NCI-H526 (cell line): ENCODE measurements at regions not wholly inside any gene's neighbourhood (a gene's known extent, or its start where the extent isn't known, plus 50 kb on each side); places are given as distances from the start of the nearest gene placed in this dataset.

ENCODE experiments used
- DNase-seq, 2 experiments: peaks; one replicate each; lab custom pipeline; 2025; lab: John Stamatoyannopoulos, UW

DNA sequence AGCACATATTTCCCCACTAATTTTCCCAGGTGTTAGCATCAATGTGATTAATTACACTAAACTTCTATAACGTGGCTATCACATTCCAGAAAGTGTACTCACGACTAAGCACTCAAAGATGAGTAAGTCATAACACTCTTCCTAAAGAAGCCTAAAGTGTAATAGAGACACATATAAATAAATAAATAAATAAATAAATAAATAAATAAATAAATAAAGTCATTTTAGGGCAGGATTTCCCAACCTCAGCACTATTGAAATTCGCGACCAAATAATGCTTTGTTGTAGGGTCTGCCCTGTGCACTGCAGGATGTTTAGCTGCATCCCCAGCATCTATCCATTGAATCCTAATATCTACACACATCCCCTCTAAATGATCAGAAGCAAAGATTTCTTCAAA is 390.9 kb downstream of the CDH7 start:
- DNase-seq, result no peak

- DNase-seq, result no peak
These were observed 387.8 kb downstream of the CDH7 start for GRCh38 chr18:66138642-66139041.

DNA sequence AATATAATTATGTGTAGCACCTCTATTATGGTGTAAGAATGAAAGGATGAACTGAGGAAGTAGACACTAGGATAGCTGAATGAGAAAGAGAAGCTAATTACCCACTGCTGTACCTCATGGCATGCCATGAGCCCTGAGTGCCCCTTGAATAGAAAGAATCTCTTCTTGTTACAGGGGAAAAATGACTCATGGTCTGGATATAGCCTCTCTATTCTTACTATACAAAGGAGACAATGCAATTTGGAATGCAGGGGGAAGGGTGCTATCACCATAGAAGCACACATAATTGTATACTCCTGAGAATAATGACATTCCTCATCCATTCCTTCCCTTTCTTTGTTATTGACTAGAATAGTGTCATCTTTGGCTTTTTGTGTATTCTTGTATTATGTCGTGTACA is 385.2 kb downstream of the CDH7 start:
- no peak for DNase-seq

GRCh38 chr18:66129248-66129647 is 378.4 kb downstream of the CDH7 start:
- no peak for DNase-seq

GRCh38 chr18:66126266-66126665 is 375.5 kb downstream of the CDH7 start:
- DNase-seq, result no peak

- no peak for DNase-seq
These were observed 373.6 kb downstream of the CDH7 start for GRCh38 chr18:66124394-66124793.

- no peak for DNase-seq
These were observed 368.5 kb downstream of the CDH7 start for GRCh38 chr18:66119347-66119746.

DNA sequence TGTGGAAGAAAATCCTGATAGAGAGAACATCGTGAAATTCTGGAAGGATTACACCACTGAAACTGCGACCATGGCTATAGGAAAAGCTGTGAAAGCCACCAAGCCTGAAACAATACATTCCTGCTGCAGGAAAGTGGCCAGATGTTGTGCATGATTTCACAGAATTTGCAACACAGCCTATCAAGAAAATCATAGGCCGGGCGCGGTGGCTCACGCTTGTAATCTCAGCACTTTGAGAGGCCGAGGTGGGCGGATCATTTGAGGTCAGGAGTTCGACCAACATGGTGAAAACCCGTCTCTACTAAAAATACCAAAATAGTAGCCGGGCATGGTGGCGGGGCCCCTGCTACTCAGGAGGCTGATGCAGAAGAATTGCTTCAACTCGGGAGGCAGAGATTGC is 360.2 kb downstream of the CDH7 start:
- no peak for DNase-seq

- DNase-seq, result no peak
These were observed 359.8 kb downstream of the CDH7 start for GRCh38 chr18:66110607-66111006.

- DNase-seq, result no peak
These were observed 359.2 kb downstream of the CDH7 start for GRCh38 chr18:66109981-66110380.

DNA sequence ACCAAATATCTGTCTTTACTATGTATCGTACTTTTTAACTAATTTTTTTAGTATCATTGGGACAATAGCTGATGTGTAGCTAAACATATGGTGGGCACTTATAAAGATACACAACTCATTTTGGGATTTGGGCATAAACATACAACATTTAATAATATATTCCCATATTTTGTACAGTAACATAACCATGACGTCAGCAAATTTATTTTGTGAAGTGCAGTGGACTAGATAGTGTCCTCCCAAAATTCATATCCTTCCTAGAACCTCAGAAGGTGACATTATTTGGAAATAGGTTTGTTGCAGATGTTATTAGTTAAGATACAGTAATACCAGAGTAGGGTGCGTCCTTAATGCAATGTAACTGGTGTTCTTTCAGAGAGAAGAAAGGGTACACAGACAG is 356.7 kb downstream of the CDH7 start:
- no peak for DNase-seq

GRCh38 chr18:66105016-66105415 is 354.2 kb downstream of the CDH7 start:
- no peak for DNase-seq

DNA sequence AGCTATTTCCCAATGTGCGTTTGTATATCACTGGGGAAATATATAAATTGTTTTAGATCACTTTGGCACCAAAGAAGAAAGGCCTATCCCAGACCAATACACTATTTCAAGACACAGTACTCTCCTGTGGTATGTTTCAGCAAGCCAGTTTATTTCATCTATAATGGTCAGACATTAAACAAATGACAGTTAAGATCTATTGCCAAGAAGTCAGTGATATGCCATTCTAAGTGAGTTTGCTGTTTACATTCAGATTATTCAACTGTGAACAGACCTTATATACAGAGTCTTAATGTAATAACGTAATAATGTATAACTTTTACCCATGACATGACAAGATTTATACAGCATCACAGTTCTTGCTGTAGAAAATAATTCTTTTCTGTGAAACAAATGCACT is 352.7 kb downstream of the CDH7 start:
- no peak for DNase-seq

DNA sequence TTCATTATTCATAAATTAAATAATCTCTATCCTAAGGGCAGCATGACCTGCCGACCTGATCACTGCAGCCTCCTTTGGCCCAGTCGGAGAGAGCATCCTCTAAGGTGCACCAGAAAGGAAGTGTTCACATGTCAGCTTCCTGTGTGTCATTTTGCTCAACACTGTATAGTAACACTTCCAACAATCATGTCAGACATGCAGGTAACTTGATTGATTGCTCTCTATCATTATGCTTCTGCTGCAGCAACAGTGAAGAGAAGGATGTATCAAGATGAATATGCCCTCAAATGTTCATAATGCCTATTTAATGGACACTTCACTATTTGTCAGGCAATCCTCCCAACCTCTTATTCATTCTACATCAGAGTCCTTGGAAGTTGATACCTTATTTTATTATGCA is 332.3 kb downstream of the CDH7 start:
- DNase-seq, result no peak

DNA sequence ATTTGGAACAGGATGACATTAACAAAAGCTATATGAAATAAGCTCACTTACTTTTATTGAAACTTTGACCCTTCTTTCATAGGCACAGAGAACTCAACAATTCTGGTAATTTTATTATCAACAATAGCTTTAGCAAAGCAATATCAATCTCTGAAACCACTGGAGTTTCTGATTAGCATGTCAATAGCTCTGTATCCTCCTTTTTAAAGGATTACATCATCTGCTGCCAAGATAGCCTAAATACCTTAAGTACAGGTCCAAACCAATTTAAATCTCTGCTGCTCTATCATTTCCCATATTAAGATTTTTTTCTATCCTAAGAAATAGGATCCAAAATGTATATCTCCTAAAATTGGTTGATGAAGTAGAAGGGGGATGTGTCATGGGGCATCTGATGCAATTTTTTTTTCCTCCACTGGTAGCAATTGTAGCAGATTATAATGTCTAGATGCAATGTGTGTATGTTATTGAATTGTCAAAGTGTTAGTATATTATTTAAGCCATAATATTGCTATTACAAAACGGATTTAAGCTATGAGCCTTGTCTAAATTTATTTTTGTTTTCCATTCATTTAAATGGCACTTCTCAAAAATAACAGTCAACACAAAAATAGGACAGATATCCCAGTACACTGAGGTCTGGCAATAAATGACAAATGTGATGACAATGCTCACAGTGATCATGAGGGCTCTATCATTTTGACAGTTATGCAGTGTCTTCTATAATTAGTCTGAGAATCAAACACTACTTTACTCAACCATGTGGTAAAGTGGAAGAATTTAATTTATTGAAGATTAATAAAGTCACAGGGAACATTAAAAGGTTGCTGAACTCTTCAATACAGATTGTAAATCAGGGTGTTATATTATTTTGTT is 328.4 kb downstream of the CDH7 start:
- no peak for DNase-seq

DNA sequence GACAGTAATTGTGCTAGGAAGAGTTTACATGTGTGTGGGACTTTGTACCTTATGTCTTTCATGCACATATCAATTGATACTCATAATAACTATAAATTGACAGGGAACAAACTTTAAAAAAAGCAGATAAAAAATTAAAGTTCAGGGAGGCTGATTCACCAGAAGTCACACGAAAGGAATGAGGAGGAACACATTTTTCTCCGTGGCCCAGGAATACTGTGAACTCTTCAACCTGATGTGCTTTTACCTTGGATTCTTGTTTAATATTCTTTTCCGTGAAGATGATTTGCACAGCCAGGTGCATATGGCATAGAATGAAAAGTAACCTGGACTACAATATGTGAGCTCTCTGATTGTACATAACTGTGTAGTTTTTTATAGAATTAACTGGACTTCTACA is 326.3 kb downstream of the CDH7 start:
- DNase-seq, result no peak

DNA sequence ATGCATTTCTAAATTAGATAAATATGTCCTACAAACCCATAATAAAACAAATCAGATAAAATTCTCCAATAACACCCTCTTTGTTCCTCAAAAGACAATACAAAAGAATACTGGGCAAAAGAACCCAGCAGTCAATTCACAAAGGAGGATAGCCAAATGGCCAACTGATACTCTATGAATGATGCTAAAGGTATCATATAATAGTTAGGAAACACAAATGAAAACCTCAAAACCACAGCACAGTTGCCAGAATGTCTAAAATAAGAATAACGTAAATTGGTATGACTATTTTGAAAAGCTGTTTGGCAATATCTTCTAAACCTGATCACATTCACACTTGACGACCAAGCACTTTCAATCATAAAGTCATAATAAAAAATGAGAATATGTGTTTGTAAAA is 315.4 kb downstream of the CDH7 start:
- no peak for DNase-seq

DNA sequence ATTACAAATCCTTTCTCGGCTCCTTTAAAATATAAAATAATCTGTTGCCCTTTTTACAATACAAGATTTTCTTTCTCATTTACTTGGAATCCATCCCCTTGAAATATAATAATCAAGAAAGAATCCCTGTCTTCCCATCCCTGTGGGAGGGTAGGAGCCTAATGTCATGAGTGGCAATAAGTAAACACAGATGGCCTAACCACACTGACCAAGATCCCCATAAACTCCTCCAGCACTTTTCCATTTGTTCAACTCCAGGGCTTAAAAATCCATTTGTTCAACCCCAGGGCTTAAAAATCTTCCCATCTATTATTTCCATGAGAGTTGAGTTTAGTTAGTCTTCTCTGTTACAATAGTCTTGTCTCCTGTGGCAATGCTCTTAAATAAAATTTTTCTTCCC is 297.6 kb downstream of the CDH7 start:
- no peak for DNase-seq

DNA sequence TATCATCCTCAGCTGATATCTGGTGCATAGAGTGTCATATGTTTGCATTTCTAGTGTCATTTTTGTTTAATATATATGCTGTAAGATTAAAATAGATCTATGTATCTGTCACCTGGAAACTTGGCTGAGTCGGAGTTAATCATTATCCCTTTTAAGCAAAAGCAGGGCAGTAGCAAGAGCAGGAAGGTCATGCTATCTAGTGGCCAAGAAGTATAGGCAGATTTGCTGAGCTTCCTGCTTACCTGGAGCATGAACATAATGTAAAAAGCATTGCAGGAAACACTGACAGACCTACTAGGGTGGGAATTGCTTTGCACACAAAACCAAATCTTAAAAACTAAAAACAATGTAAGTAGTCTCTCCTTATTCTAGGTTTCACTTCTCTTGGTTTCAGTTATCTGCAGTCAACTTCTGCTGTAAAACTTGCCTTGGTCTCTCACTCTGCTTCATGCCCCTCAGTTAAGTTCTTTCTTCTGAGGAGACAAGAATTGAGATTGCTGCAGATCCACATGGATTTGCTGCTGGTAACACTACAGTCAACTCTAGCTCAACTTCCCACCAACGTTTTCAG is 295.3 kb downstream of the CDH7 start:
- no peak for DNase-seq

DNA sequence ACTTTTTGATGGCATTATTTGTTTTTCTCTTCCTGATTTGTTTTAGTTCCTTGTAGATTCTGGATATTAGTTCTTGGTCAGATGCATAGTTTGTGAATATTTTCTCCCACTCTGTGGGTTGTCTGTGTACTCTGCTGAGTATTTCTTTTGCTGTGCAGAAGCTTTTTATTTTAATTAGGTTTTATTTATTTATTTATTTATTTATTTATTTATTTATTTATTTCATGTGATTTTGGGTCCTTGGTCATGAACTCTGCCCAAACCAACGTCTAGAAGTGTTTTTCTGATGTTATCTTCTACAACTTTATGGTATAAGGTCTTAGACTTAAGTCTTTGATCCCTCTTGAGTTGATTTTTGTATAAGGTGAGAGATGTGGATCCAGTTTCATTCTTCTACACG is 292.2 kb downstream of the CDH7 start:
- DNase-seq, result no peak

DNA sequence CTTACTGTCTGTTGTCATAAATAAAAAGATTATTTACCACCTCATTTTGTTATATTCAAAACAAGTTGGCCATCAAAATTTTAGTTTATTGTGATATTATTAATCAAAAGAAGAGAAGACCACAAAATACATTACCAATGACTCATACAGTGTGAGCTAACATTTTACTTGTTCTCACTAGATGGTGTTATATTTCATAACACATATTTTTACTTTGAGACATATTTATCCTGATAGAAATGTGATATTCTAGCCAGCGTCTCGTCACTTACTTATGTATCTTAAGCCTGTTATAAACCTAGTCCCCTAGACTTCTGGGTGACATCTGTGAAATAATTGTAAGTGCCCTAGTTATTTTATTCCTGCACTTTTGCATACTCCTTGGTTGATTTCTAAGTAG is 263.2 kb downstream of the CDH7 start:
- DNase-seq, result no peak

GRCh38 chr18:66011916-66012315 is 261.1 kb downstream of the CDH7 start:
- DNase-seq, result no peak

GRCh38 chr18:66005831-66006588 is 255.2 kb downstream of the CDH7 start:
- DNase-seq, result no peak
